Adrenal gland (tissue), 5 donors: ENCODE measurements at regions not wholly inside any gene's neighbourhood (a gene's known extent, or its start where the extent isn't known, plus 50 kb on each side); places are given as distances from the start of the nearest gene placed in this dataset.

Source experiments
- POLR2A ChIP-seq, 2 donors: fragments of 450-650 bp; IDR thresholded peaks; one replicate each; pipeline ENCODE4 v1.6.1; 2017; ENCODE audit warnings: antibody characterized with exemption in 2 of 2, mild to moderate bottlenecking in 2 of 2, moderate library complexity in 1 of 2
- TF ChIP-seq, protein P1 (sequence below), 6 experiments: fragments of 450-650 bp in 4 of 6; fragments of 200-600 bp in 2 of 6; sonication (generic) in 1 of 6; IDR thresholded peaks; 1 replicate in 5 of 6; 2 replicates in 1 of 6; pipeline versions ENCODE4 v1.5.1 to v1.8.0; 2016 to 2021; ENCODE audit warnings: antibody characterized with exemption in 6 of 6, mild to moderate bottlenecking in 2 of 6, moderate library complexity in 1 of 6
- donor health status: DM: no; HTN: no; CAD: no.

DNA sequence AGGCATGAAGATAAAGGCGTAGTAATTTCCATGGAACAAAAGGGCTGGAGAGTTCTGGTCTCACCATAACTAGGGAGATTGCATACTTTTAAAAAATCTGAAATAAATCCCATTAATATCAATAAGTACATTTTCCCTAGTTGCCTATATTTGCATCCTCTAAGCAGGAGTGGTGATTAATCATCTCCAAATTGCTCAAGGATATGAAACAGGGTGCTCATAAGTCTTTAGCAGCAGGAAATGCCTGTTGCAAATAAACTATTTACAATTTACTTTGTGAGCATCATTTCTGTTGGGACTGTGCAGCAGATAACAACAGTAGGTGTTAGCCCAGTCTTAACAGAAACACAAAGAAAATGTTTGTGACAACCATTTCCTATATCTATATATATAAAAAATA, 92.4 kb upstream of the TMEM178A start:
- TF ChIP-seq POLR2A (IDR thresholded peaks at IDR 0.05), result no peak
- TF ChIP-seq, protein P1, sequence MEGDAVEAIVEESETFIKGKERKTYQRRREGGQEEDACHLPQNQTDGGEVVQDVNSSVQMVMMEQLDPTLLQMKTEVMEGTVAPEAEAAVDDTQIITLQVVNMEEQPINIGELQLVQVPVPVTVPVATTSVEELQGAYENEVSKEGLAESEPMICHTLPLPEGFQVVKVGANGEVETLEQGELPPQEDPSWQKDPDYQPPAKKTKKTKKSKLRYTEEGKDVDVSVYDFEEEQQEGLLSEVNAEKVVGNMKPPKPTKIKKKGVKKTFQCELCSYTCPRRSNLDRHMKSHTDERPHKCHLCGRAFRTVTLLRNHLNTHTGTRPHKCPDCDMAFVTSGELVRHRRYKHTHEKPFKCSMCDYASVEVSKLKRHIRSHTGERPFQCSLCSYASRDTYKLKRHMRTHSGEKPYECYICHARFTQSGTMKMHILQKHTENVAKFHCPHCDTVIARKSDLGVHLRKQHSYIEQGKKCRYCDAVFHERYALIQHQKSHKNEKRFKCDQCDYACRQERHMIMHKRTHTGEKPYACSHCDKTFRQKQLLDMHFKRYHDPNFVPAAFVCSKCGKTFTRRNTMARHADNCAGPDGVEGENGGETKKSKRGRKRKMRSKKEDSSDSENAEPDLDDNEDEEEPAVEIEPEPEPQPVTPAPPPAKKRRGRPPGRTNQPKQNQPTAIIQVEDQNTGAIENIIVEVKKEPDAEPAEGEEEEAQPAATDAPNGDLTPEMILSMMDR (IDR thresholded peaks at IDR 0.05), result no peak
